H9 (cell line): ENCODE measurements at regions not wholly inside any gene's neighbourhood (a gene's known extent, or its start where the extent isn't known, plus 50 kb on each side); places are given as distances from the start of the nearest gene placed in this dataset.

ENCODE experiments used
- DNase-seq: peaks from one replicate; pipeline ENCODE4 v3.0.0-alpha.2; 2017
- H2AFZ ChIP-seq: one replicate; pipeline ENCODE4 v1.6.1; 2013; ENCODE audit warnings: mild to moderate bottlenecking, low read length, control low read depth, moderate library complexity
- H2AK5ac ChIP-seq: 2 replicates; pipeline ENCODE4 v1.6.1; 2013; ENCODE audit warnings: low read length, control low read depth, mixed read lengths; ENCODE audit not compliant: insufficient read length
- H2BK120ac ChIP-seq: one replicate; pipeline ENCODE4 v1.6.1; 2013; ENCODE audit warnings: low read depth, mild to moderate bottlenecking, low read length, control low read depth, inconsistent platforms; ENCODE audit not compliant: poor library complexity, severe bottlenecking
- H2BK12ac ChIP-seq: 2 replicates; pipeline ENCODE4 v1.6.1; 2013; ENCODE audit warnings: low read length, control low read depth, mixed read lengths, low read depth; ENCODE audit not compliant: insufficient read length
- H2BK15ac ChIP-seq: 2 replicates; pipeline ENCODE4 v1.6.1; 2013; ENCODE audit warnings: low read depth, low read length, control low read depth
- H2BK20ac ChIP-seq: one replicate; pipeline ENCODE4 v1.6.1; 2013; ENCODE audit warnings: low read depth, mild to moderate bottlenecking, low read length, control low read depth, inconsistent platforms; ENCODE audit not compliant: poor library complexity, severe bottlenecking
- H2BK5ac ChIP-seq: 2 replicates; pipeline ENCODE4 v1.6.1; 2013; ENCODE audit warnings: low read length, control low read depth, mixed read lengths; ENCODE audit not compliant: insufficient read length
- H3K14ac ChIP-seq: 2 replicates; pipeline ENCODE4 v1.6.1; 2013; ENCODE audit warnings: low read length, control low read depth; ENCODE audit not compliant: insufficient read depth
- H3K18ac ChIP-seq: 2 replicates; pipeline ENCODE4 v1.6.1; 2013; ENCODE audit warnings: low read depth, mild to moderate bottlenecking, mixed read lengths, low read length, control low read depth; ENCODE audit not compliant: insufficient read length
- H3K23ac ChIP-seq: 2 replicates; pipeline ENCODE4 v1.6.1; 2013; ENCODE audit warnings: low read length, control low read depth, mixed read lengths, low read depth; ENCODE audit not compliant: insufficient read length
- H3K23me2 ChIP-seq: 2 replicates; pipeline ENCODE4 v1.6.1; 2013; ENCODE audit warnings: low read depth, mild to moderate bottlenecking, mixed read lengths, low read length, control low read depth; ENCODE audit not compliant: insufficient read length, poor library complexity, severe bottlenecking
- H3K27ac ChIP-seq: 2 replicates; pipeline ENCODE4 v1.5.1; 2013; ENCODE audit warnings: low read length, control low read depth, mixed read lengths, low read depth; ENCODE audit not compliant: insufficient read length
- H3K27me3 ChIP-seq: 2 replicates; pipeline ENCODE4 v1.6.1; 2013; ENCODE audit warnings: low read length, control low read depth, inconsistent platforms; ENCODE audit not compliant: insufficient read depth
- H3K4ac ChIP-seq: 2 replicates; pipeline ENCODE4 v1.6.1; 2013; ENCODE audit warnings: low read depth, mild to moderate bottlenecking, control low read depth, inconsistent platforms, low read length, moderate library complexity
- H3K4me1 ChIP-seq: 2 replicates; pipeline ENCODE4 v1.6.1; 2013; ENCODE audit warnings: low read length, control low read depth, inconsistent platforms; ENCODE audit not compliant: insufficient read depth
- H3K4me2 ChIP-seq: 2 replicates; pipeline ENCODE4 v1.6.1; 2013; ENCODE audit warnings: low read length, control low read depth, mixed read lengths; ENCODE audit not compliant: insufficient read length, insufficient read depth
- H3K56ac ChIP-seq: 2 replicates; pipeline ENCODE4 v1.6.1; 2013; ENCODE audit warnings: low read depth, mild to moderate bottlenecking, mixed read lengths, low read length, control low read depth; ENCODE audit not compliant: insufficient read length
- H3K79me1 ChIP-seq: 2 replicates; pipeline ENCODE4 v1.6.1; 2013; ENCODE audit warnings: low read depth, mild to moderate bottlenecking, moderate library complexity, low read length, control low read depth, inconsistent platforms; ENCODE audit not compliant: insufficient read depth, poor library complexity, severe bottlenecking
- H3K79me2 ChIP-seq: 2 replicates; pipeline ENCODE4 v1.6.1; 2013; ENCODE audit warnings: low read length, control low read depth, inconsistent platforms; ENCODE audit not compliant: insufficient read depth
- H3K9ac ChIP-seq: 2 replicates; pipeline ENCODE4 v1.6.1; 2013; ENCODE audit warnings: low read length, control low read depth, mixed read lengths; ENCODE audit not compliant: insufficient read length; ENCODE audit errors: extremely low read depth
- H3K9me3 ChIP-seq: one replicate; pipeline ENCODE4 v1.6.1; 2013; ENCODE audit warnings: low read depth, low read length, inconsistent platforms; ENCODE audit not compliant: control insufficient read depth
- H3T11ph ChIP-seq: one replicate; pipeline ENCODE4 v1.6.1; 2013; ENCODE audit warnings: mild to moderate bottlenecking, low read length, control low read depth, inconsistent platforms
- H4K20me1 ChIP-seq: one replicate; pipeline ENCODE4 v1.6.1; 2013; ENCODE audit not compliant: control insufficient read depth, insufficient read length, insufficient read depth
- H4K5ac ChIP-seq: 2 replicates; pipeline ENCODE4 v1.6.1; 2013; ENCODE audit warnings: low read depth, mild to moderate bottlenecking, mixed read lengths, low read length, control low read depth; ENCODE audit not compliant: insufficient read length
- H4K8ac ChIP-seq: replicated peaks from 2 replicates; pipeline ENCODE4 v1.6.1; 2013; ENCODE audit warnings: low read length, control low read depth, mixed read lengths, low read depth; ENCODE audit not compliant: insufficient read length
- H4K91ac ChIP-seq: 2 replicates; pipeline ENCODE4 v1.6.1; 2013; ENCODE audit warnings: low read depth, mild to moderate bottlenecking, moderate library complexity, mixed read lengths, low read length, control low read depth; ENCODE audit not compliant: insufficient read length
- H3K27ac Mint-ChIP-seq, 3 experiments: 2 replicates in 2 of 3; 3 replicates in 1 of 3; pipeline ENCODE4 v1.8.0; 2020 to 2021; ENCODE audit warnings: mixed read lengths in 3 of 3, mild to moderate bottlenecking in 1 of 3, moderate library complexity in 1 of 3
- H3K27me3 Mint-ChIP-seq: 2 replicates; pipeline ENCODE4 v1.8.0; 2021; ENCODE audit warnings: low read depth, mild to moderate bottlenecking, moderate library complexity, mixed read lengths
- H3K36me3 Mint-ChIP-seq, 3 experiments: 2 replicates in 2 of 3; 3 replicates in 1 of 3; pipeline ENCODE4 v1.8.0; 2020 to 2021; ENCODE audit warnings: low read depth in 3 of 3, mixed read lengths in 3 of 3; ENCODE audit not compliant: insufficient read depth in 1 of 3
- H3K4me1 Mint-ChIP-seq, 2 experiments: 2 replicates each; pipeline ENCODE4 v1.8.0; 2020; ENCODE audit warnings: mixed read lengths in 2 of 2
- H3K4me3 Mint-ChIP-seq, 2 experiments: 2 replicates in 1 of 2; 3 replicates in 1 of 2; pipeline ENCODE4 v1.8.0; 2020 to 2021; ENCODE audit warnings: mild to moderate bottlenecking in 2 of 2, mixed read lengths in 2 of 2, moderate library complexity in 1 of 2
- H3K9me3 Mint-ChIP-seq, 2 experiments: 2 replicates in 1 of 2; 3 replicates in 1 of 2; pipeline ENCODE4 v1.8.0; 2020; ENCODE audit warnings: mild to moderate bottlenecking in 2 of 2, mixed read lengths in 2 of 2, moderate library complexity in 1 of 2
- CTCF ChIP-seq: fragments of 200-600 bp; sonication (generic); conservative IDR thresholded peaks from 3 replicates; pipeline ENCODE4 v1.8.0; 2021; ENCODE audit warnings: antibody characterized with exemption, mild to moderate bottlenecking

GRCh38 chr2:167415068-167415467 is 526.8 kb downstream of the XIRP2 start:
- no peak overlapping the region for H3K18ac ChIP-seq
- H3K27me3 ChIP-seq = no peaks in the 10 kb centered on the region
- H4K91ac ChIP-seq = no peak overlapping the region
- H3K27ac ChIP-seq = no peak overlapping the region
- no peak overlapping the region for H4K8ac ChIP-seq
- H3K56ac ChIP-seq = no peak overlapping the region
- H4K20me1 ChIP-seq = no peaks in the 10 kb centered on the region
- H3K79me2 ChIP-seq = no peaks in the 10 kb centered on the region
- Mint-ChIP-seq H3K36me3 (peaks cover 29 to 45% (median 34%) of the 10 kb centered on the region in 3 experiments), H3K27ac (no peak overlapping the region), H3K4me1 (peaks cover 10% of the 10 kb centered on the region in 2 experiments), H3K4me3 (no peak overlapping the region), H3K9me3 (peaks cover 30 to 47% of the 10 kb centered on the region in 2 experiments), H3K27me3 (no peaks in the 10 kb centered on the region)
- H3K23ac ChIP-seq = no peak overlapping the region
- H2BK20ac ChIP-seq = no peak overlapping the region
- H3K4me2 ChIP-seq = no peak overlapping the region
- H2BK15ac ChIP-seq = no peak overlapping the region
- no peak overlapping the region for H2BK12ac ChIP-seq
- no peaks in the 10 kb centered on the region for H3K79me1 ChIP-seq
- H3K9ac ChIP-seq = no peak overlapping the region
- H3T11ph ChIP-seq = no peak overlapping the region
- no peak overlapping the region for H2BK120ac ChIP-seq
- H2AK5ac ChIP-seq = no peak overlapping the region
- no peaks in the 10 kb centered on the region for H3K23me2 ChIP-seq
- TF ChIP-seq CTCF = no peak
- no peak overlapping the region for H4K5ac ChIP-seq
- H3K4ac ChIP-seq = no peak overlapping the region
- H3K4me1 ChIP-seq = peaks cover 3% of the 10 kb centered on the region; the same call in 1 of the 2 replicates
- H3K14ac ChIP-seq = no peak overlapping the region
- H2AFZ ChIP-seq = no peak overlapping the region
- H3K9me3 ChIP-seq = peaks cover 8% of the 10 kb centered on the region
- no peak for DNase-seq
- H2BK5ac ChIP-seq = no peak overlapping the region
